NCI-H1417 (cell line): ENCODE measurements at regions not wholly inside any gene's neighbourhood (a gene's known extent, or its start where the extent isn't known, plus 50 kb on each side); places are given as distances from the start of the nearest gene placed in this dataset.

Source experiments
- DNase-seq, 3 experiments: peaks; one replicate each; lab custom pipeline; 2025; lab: John Stamatoyannopoulos, UW

- no peak for DNase-seq
These were observed 137.2 kb downstream of the CYLD start for GRCh38 chr16:50878966-50879615.

GRCh38 chr16:50878536-50878935, 136.7 kb downstream of the CYLD start:
- DNase-seq: no peak

GRCh38 chr16:50876263-50876662, 134.4 kb downstream of the CYLD start:
- DNase-seq: no peak

- no peak for DNase-seq
These were observed 126.7 kb downstream of the CYLD start for GRCh38 chr16:50868577-50868976.

- no peak for DNase-seq
These were observed 124.9 kb downstream of the CYLD start for GRCh38 chr16:50866806-50867205.

GRCh38 chr16:50864386-50864785, 122.5 kb downstream of the CYLD start:
- DNase-seq: no peak

GRCh38 chr16:50863644-50864144, 121.8 kb downstream of the CYLD start:
- DNase-seq: no peak

- DNase-seq: no peak
These were observed 121.1 kb downstream of the CYLD start for GRCh38 chr16:50862818-50863643.

GRCh38 chr16:50861970-50862411, 120.1 kb downstream of the CYLD start:
- DNase-seq: no peak

GRCh38 chr16:50861451-50861850, 119.6 kb downstream of the CYLD start:
- DNase-seq: no peak

- DNase-seq: no peak
These were observed 117.9 kb downstream of the CYLD start for GRCh38 chr16:50859628-50860360.

GRCh38 chr16:50858877-50859627, 117.2 kb downstream of the CYLD start:
- DNase-seq: no peak

- DNase-seq: no peak
These were observed 116.5 kb downstream of the CYLD start for GRCh38 chr16:50858376-50858775.

- DNase-seq: no peak
These were observed 116.0 kb downstream of the CYLD start for GRCh38 chr16:50857881-50858280.

GRCh38 chr16:50856991-50857390, 115.1 kb downstream of the CYLD start:
- DNase-seq: no peak

GRCh38 chr16:50853329-50853728, 111.4 kb downstream of the CYLD start:
- DNase-seq: no peak
